Inferior parietal cortex (tissue), 1 donor: ENCODE measurements at regions not wholly inside any gene's neighbourhood (a gene's known extent, or its start where the extent isn't known, plus 50 kb on each side); places are given as distances from the start of the nearest gene placed in this dataset.

Experiments used
- DNase-seq: peaks from one replicate; pipeline ENCODE4 v3.0.0-alpha.2; 2016; ENCODE audit errors: extremely low spot score

DNA sequence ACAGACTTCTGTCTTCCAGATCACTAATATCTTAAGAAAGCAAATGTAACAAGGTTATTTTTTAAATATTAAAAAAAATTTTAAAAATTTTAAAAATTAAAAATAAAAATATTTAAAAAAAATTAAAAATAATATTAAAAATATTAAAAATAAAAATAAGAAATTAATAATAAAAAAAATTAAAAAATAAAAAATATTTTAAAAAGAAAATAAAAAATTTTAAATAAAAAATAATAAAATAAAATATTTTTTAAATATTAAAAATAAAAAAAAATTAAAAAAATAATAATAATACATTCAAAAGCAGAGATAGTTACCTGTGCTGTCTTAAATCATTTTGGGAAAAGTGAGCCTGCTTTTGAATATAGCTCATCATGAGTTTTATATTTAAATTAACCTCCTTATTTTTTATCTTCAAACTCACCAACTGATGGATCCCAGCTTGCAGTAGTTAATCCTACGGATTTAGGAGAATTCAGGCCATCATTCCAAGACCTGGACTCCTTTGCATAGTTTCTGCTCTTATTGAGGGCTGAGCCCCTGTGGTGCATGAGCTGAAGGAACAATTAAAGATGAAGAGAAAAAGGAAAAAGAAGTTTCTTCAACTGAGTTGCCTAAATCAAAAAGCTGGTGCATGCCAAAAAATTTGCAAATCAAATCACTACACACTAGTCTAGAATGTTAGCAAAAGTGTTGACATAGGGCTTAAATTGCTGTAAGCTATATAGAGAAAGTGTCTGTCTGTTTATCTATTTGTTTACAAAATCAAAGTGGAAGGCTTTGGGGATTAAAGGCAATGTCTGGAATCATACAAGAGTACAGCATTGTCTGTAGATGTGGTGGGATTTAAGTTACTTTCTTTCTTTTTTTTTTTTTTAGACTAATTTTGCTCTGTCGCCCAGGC lies 50.5 kb upstream of the ZNF438 start:
- DNase-seq, result no peak

DNA sequence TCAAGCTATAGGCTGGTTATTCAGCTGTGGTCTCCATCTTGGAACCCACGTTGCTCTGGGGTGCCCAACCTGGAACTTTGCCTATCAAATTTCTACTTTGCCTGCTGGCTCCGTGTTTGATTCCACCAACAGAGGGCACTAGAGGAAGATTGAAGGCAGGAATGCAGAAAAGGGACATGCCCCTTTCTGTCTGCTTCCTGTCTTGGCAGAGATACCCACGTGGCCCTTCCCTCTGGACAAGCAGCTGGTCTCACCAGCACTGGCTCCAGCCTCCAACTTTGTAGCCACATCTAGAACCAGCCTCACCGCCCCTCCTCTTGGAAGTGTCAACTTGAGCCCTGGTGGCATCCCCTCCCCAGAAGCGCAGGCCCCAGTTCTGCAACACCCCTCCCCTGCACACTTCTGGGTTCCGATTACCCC lies 52.1 kb upstream of the ZNF438 start:
- DNase-seq, result peak; percentile 18

DNA sequence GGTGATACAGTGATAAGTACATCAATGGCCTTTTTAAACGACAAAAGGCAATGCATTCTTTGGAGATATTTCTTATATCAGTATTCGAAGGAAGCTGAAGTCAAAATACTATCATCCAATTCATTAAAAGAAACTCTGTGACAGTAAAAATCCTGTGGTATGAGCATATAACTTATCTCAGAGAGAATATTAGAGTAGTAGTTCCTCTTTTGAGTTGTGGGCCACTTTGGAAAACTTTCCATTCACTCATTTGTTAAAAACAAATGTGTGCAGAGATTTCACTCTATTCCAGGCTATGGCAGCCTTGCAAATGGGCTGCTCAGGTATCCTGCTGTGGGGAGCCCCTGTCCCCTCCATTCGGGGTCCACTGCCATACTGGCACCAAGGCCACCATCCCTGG lies 55.3 kb upstream of the ZNF438 start:
- DNase-seq, result no peak

DNA sequence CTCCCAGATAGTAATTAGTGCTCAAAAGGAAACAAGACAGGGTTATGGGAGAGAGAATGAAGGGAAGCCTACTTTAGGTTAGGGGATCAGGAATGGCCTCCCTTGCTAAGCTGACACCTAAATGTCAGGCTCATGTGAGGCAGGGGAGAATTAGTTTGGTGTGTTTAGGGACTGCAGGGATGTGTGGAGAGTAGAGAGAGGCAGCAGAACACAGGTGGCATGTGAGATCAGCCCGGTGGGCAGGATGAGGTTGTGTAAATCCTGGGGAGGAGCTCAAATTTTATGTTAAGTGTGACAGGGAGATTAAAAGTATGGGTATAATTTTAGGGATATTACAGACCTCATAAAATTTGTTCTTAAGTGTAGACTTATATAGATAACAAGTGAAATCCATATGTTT lies 56.2 kb upstream of the ZNF438 start:
- no peak for DNase-seq

DNA sequence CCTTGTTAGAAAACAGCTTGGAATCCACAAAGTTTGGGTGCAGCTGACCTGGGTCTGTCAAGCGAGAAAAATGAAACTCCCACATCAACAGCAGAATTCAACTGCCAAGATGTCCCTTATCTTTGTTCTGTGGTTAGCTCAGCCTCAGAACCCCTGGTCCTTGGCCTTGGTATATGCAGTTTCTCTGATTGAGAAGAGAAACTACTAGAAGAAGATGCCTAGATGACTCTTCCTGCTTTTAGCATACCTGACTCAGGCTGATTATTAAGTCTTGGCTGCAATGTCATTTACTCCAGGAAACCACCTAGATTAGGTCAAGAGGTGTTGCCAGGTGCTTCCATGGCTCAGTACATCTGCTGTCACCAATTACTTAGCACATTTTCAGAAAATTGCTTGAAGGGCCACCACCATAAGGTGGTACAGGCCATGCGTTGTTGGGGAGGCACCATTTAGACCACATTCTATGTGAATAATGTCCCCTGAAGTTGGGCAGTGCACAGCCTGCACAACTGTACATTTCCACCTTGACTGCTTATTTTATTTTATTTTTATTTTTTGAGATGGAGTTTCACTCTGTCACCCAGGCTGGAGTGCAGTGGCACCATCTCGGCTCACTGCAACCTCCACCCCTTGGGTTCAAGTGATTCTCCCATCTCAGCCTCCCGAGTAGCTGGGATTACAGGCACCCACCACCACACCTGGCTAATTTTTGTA lies 59.4 kb upstream of the ZNF438 start:
- no peak for DNase-seq

DNA sequence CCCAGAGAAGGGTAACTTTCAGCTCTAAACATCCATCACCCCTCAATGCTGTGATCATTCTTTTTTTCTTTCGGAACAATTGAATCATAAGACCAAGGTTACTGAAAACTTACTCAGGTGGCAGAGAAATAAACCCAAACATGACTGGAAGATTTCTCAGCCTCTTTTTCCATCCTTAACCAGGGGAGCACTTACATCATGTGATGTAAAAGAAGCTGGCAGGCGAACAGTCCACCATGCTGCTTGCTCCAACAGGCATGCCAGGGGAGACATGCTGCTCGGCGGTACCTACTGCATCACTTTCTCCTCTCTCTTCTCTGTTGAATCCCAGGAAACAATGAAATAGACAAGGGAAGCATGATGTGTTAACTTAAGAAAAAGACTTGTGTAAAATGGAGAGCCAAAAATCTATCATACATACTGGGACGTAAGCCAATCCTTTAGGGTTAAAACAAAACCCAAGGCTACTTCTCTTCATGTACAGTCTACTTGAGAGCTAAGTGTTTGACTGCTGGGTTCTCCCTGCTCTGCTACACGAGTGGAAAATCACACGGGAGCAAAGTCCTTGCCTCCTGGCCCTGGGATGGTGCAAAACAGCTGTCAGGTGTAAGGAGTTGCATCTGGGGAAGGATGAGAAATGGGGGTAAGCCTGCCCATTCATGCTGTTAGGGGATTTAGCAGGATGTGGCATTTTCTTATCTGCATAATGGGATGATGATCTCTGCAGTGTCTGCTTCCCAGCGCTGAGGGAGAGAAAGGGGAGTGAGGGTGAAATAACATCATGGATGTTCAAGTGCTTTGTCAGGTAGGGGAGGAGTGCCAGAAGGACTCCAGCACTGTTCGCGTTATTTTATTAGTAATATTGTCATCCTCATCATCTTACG lies 64.3 kb upstream of the ZNF438 start:
- no peak for DNase-seq

DNA sequence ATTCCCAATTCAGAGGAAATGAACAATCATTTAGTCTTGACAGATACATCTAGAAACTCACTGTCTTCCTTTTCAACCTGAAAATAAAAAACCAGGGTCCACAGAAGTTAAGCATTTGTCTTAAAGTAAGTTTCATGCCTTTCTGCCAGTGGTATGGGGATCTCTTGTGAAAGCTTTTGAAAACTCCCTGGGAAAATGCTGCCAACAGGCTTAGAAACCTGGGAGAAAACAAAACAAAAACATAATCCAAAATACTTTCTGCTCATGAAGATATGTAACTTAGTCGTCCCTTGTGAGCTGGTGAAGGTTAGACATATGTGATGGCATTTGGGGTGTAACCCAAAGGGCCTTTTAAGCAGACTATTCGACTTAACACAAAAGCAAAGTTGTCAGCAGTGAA lies 66.4 kb upstream of the ZNF438 start:
- no peak for DNase-seq

DNA sequence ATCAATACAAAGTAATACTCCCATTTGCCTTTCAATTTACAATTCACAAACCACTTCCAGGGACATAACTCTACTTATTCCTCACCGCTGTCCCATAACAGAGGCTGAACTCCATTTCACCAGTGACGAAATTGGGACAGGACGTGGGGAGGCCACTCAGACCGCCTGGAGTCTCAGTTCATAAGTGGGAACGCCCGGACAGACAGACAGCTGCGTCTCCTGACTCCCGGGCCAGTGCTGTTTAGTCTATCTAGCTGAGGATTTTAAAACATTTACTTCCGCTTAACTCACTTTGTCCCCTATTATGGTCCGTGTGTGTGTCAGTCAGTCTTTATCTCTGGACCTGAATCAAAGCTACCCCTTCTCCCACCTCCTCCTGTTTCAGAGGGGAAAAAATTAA lies 67.4 kb upstream of the ZNF438 start:
- no peak for DNase-seq

DNA sequence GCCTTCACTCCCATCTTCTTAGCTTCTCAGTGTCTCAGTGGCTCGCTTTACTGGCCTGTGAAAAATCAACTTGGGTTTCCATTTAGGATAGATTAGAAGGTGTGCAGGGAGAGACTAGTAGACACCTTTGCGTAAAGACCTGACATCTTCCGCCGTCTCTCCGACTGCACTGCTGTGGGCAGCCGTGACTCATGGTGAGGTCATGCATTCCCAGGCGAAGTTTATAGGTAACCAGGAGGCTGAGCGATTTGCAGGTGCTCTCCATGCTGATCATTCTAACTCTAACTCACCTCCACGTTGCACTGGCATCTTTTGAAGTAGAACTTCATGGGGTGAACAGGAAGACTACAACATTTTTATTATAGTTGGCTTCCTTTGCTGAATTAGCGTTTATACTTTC lies 68.0 kb upstream of the ZNF438 start:
- DNase-seq, result no peak

DNA sequence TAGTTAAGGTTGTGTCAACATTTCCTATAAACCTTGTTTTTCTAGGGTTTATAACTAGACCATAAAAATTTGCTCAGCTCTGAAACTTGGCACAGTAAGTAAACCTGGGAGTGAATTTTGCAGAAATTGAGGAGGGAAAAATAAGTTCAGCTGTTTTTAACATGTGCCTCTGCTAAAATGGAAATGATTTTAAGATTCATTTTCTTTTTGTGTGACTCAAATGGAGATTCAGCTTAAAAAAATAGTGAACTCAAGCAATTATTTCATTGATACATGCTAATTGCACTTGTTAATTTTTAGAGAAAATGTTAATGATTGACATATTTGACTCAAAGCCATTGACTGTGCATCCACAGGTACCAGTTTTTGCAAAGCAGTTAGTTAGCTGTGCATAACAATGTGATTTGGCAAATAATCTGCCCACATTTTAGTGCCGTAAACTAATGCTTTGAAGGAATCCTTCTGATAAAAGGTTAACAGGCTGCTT lies 68.5 kb upstream of the ZNF438 start:
- no peak for DNase-seq

DNA sequence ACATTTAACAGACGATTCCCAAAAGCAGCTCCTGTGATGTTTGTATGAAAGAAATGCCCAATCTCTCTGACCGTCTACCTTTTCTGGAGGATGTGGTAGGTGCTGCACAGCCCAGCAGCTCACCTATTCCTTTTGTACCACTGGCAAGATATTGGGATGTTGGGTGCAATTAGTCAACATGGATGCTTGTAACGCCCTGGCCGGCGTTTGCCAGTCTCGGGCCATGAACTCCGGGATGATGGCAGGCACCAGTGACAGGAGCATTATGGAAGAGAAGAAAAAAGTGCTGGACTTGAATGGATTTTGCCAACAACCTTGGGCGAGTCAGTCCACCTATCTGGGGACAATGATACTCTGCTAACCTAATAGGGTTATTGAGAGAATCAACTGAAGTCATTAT lies 69.0 kb upstream of the ZNF438 start:
- no peak for DNase-seq

DNA sequence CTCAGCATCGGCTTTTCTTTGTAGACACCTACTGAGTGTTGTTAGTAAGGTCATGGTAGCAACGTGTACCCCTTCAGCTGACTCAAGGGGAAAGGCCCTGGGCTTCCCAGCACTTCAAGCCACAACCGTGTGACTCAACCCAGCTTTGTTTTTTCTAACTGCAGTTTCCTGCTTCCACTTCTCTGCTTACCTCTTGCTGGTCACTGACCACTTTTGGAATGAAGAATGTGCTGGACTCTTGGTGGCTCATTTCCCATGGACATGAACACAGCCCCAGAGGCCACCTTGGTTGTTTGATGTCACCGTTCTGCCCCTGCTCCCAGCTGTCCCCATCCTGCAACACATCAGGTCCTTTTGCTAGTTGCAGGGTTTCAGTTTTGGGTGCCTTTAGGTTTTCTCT lies 69.5 kb upstream of the ZNF438 start:
- DNase-seq, result no peak

DNA sequence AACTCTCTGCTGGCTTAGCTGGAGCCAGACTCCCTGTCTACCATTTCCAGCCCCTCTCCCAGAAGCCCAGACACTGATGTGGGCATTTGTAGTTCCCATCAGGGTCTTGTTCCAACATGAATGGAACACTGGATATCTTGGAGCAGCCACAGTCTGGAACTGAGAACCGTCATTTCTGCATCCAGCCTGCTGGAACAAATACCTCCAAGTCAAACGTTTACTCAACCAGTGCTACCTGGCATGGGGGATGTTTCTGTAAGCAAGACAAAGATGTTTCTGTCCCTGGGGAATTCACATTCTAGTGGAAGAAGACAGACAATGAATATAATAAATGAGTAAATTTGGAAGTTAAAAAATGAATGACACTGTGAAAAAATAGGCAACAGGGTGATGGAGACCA lies 70.8 kb upstream of the ZNF438 start:
- no peak for DNase-seq

DNA sequence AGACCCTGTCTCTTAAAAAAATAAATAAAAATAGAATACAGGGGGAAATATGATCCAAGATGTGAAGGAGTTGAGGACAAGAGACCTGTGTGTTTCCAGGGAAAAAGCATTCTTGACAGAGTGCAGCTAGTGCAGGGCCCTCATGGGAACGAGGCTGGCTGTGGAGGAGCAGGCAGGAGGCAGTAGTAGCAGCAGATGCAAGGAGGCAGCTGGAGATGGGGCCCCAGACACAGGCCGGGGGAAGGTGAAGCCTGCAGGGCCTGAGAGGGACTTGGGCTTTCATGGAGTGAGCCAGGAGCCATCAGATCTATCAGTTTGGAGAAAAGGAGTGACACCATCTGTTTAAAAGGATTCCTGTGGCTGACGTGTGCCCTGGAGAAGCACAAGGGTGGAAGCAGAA lies 71.4 kb upstream of the ZNF438 start:
- no peak for DNase-seq

DNA sequence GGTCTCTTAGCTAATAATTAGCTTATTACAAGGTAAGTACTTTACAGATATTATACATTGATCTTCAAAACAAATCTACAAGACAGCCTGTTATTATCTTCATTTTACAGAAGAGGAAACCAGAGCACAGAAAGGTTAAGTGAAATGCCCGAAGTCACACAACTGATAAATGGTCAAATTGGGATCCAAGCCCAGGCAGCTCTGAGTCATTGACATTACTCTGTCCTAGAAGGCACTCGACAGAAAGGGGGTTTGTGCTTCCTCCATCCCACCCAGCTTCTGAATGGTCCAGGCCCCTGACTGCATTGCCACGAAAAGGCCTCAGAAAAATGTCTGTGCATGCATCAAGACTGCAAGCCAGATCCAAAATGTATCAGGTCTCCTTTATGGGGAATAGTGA lies 81.3 kb upstream of the ZNF438 start:
- no peak for DNase-seq

DNA sequence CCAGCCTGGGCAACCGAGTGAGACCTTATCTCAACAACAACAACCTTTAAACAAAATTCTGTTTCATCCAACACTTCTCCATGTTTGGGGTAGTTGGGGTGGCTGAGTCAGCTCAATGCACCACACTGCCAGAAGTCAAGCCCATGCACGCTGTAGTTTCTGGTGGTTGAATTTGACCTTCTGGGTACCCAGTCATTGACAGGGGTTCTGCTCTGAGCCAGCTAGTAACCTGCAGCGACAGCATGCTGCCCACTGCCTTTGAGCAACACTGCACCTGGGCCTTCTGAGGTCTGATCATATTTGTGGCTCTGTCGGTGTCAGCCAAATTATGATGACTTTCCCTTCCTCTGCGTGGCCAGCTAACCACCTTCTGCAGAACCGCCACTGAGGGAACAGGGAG lies 84.6 kb upstream of the ZNF438 start:
- DNase-seq, result no peak

DNA sequence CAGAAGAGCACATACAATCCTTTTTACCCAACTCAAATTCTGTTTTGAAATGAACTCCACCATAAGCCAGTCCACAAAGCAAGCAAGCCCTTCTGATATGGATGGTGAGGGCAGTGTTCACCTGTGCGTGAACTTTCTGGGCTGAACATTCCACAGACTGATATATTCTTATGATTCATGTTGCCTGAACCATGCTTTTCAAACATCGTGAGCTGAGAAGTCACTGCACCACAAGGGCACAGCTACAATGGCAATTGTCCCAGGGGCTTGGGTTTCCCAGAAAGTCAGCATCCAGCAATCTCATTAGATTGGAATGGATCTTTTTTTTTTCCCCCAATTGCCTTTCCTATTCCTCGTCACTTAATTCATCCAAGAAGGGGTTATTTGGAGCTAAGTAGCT lies 86.9 kb upstream of the ZNF438 start:
- DNase-seq, result no peak

DNA sequence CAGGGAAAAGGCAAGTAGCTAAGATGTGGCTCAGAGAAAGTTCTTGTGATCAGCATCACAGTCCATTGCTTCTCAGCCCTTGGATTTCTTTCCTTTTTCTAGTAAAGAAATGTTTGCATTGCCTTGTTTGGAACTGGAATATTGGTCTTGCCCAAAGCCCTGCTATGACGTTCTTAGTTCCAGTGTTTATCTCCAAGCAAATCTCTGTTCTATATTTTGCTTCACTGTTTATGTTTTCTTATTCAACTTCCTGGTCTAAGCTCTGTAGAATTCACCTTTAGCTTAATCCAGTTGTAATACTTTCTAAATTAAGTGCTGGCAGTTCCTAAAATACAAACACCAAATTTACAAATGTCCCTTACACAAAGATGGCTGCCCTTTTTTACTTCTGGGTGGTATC lies 88.7 kb upstream of the ZNF438 start:
- no peak for DNase-seq

DNA sequence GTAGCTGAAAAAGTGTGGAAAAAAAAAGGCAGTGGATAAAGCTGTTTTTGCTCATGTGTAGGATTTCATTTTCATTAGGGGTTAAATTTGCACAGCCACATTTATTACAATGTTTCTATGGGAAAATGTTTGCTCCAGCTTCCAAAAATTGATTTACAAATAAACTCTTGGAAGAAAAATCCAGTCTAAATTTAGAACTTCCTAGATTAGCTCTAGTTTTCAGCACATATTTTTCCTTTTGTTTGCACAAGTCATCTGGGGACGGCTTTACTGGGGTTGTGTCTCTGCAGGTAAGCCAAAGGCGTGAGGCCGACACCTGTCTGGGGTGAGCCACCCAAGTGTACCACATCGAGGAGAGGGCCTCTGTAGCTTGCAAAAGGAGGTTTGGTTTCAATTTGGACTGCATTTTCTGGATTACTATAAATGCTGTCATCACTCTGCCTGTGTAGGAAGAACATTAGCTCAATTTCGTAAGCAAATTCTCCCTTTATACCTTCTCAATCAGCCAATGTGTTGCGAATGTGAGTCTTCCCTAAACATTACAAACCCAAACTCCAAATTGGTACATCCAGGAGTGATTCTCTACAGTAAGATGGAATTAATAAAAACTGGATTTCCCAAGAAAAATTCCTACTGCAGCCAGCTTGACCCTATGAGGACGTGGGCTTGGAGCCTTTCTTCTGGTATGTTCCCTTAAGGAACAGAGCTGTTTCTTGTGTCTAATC lies 89.5 kb upstream of the ZNF438 start:
- DNase-seq, result no peak

DNA sequence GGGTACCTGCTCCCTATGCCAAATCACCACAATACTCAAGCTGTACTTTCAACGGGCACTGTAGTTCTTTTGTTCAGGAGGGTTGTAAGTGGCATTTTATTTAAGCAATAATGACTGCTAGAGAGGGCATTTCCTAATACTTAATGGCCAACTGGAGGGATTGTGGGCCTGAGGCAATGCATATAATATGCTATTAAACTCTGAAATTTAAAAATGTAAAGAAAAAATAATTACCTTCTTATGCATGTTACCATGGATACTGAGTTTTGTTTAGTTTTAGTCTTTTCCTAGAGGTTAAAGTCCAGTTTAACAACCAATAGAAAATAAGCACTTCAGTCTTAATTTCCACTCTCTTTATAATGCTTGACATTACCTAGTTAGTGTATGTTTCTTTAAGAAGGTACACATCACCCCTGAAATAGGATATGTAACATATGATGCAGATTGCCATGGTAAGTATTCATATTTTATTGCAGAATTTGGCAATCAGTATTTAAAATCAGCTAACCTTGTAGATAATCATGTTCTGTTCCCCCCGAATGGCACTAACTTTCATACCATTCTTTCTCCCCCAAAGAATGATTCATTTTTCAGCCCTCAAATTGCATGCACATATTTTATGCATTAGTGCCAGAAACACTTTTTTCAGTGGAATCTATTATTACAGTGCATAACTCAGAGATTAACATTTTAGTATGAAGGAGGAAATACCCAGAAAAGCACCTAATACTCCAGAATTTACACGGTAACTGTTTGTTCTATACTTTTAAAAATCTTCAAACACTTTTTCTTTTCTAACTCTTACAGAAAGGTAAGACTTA lies 90.3 kb upstream of the ZNF438 start:
- no peak for DNase-seq

DNA sequence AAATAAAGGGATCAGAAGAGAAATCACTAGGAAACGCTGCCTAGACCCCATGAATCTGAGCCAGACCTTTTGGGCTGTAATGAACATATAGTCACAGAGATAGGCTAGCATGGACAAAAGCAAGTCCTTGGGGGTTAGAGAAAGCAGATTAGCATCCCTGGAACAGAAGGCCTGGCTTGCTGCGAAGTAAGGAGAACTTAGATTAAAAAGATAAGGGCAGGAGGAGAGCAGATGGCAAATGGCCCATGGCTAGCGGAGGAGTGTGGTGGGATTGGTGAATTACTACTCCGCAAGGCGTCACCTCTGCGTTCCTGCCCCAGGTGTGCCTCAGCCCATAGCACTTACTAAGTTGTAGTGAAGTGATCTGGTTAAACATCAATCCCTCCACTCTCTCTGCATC lies 92.3 kb upstream of the ZNF438 start:
- DNase-seq, result no peak
